ENCODE measurements at regions not wholly inside any gene's neighbourhood (a gene's known extent, or its start where the extent isn't known, plus 50 kb on each side); places are given as distances from the start of the nearest gene placed in this dataset.

GRCh38 chr13:99907627-99908026 lies 63.9 kb downstream of the ZIC5 start:
- no peak for TF ChIP-seq EZH2 (IDR thresholded peaks at IDR 0.05; ENCODE audit: borderline replicate concordance)
- no peak for TF ChIP-seq CTCF (IDR thresholded peaks at IDR 0.05; ENCODE audit: poor library complexity)
- TF ChIP-seq EZH2phosphoT487 (IDR thresholded peaks at IDR 0.05; ENCODE audit: low read depth, severe bottlenecking, unreplicated experiment), result no peak

All from hepatocyte (in vitro differentiated cells).